ENCODE measurements at regions not wholly inside any gene's neighbourhood (a gene's known extent, or its start where the extent isn't known, plus 50 kb on each side); places are given as distances from the start of the nearest gene placed in this dataset.

GRCh38 chr5:24325306-24325832 is 319.4 kb downstream of the CDH10 start:
- POLR2A ChIA-PET, result no interaction called here

GRCh38 chr5:24331531-24331930 is 313.2 kb downstream of the CDH10 start:
- ChIA-PET CTCF (no interaction called here), POLR2A (no interaction called here)
- no peak for TF ChIP-seq CTCF (IDR thresholded peaks at IDR 0.05; ENCODE audit: insufficient read depth, low read depth, low read length)
- DNase-seq (ENCODE audit: low read depth), result no peak
- no peak overlapping the region for H3K4me3 ChIP-seq (ENCODE audit: low read depth, low read length)
- no peaks in the 10 kb centered on the region for H3K36me3 ChIP-seq (ENCODE audit: control insufficient read depth, insufficient read depth, low read length)
- H3K27me3 ChIP-seq (ENCODE audit: control insufficient read depth, insufficient read depth, low read length), result no peaks in the 10 kb centered on the region

More at GRCh38 chr5:24325306-24325832, 319.4 kb downstream of the CDH10 start:
- CTCF ChIA-PET, result no interaction called here
- H3K4me3 ChIP-seq (ENCODE audit: low read depth, low read length), result no peak overlapping the region
- no peak for TF ChIP-seq CTCF (IDR thresholded peaks at IDR 0.05; ENCODE audit: insufficient read depth, low read depth, low read length)
- no peaks in the 10 kb centered on the region for H3K27me3 ChIP-seq (ENCODE audit: control insufficient read depth, insufficient read depth, low read length)
- no peak for DNase-seq (ENCODE audit: low read depth)
- no peaks in the 10 kb centered on the region for H3K36me3 ChIP-seq (ENCODE audit: control insufficient read depth, insufficient read depth, low read length)

GRCh38 chr5:24347158-24347557 is 297.6 kb downstream of the CDH10 start:
- Histone ChIP-seq H3K4me3 (ENCODE audit: low read depth, low read length) (no peak overlapping the region), H3K36me3 (ENCODE audit: control insufficient read depth, insufficient read depth, low read length) (no peaks in the 10 kb centered on the region), H3K27me3 (ENCODE audit: control insufficient read depth, insufficient read depth, low read length) (no peaks in the 10 kb centered on the region)
- DNase-seq (ENCODE audit: low read depth), result no peak
- ChIA-PET POLR2A (no interaction called here), CTCF (no interaction called here)
- TF ChIP-seq CTCF (IDR thresholded peaks at IDR 0.05; ENCODE audit: insufficient read depth, low read depth, low read length), result no peak

- Histone ChIP-seq H3K27me3 (ENCODE audit: control insufficient read depth, insufficient read depth, low read length) (no peaks in the 10 kb centered on the region), H3K4me3 (ENCODE audit: low read depth, low read length) (no peak overlapping the region), H3K36me3 (ENCODE audit: control insufficient read depth, insufficient read depth, low read length) (no peaks in the 10 kb centered on the region)
- TF ChIP-seq CTCF (IDR thresholded peaks at IDR 0.05; ENCODE audit: insufficient read depth, low read depth, low read length), result no peak
- DNase-seq (ENCODE audit: low read depth), result no peak
- CTCF ChIA-PET, result no interaction called here
- POLR2A ChIA-PET, result no interaction called here
Measured at GRCh38 chr5:24351285-24351684, 293.5 kb downstream of the CDH10 start.

- Histone ChIP-seq H3K36me3 (ENCODE audit: control insufficient read depth, insufficient read depth, low read length) (no peaks in the 10 kb centered on the region), H3K4me3 (ENCODE audit: low read depth, low read length) (no peak overlapping the region), H3K27me3 (ENCODE audit: control insufficient read depth, insufficient read depth, low read length) (no peaks in the 10 kb centered on the region)
- TF ChIP-seq CTCF (IDR thresholded peaks at IDR 0.05; ENCODE audit: insufficient read depth, low read depth, low read length), result no peak
- CTCF ChIA-PET, result no interaction called here
- DNase-seq (ENCODE audit: low read depth), result no peak
- POLR2A ChIA-PET, result no interaction called here
Measured at GRCh38 chr5:24353016-24353415, 291.8 kb downstream of the CDH10 start.
